Neuronal stem cell (in vitro differentiated cells): ENCODE measurements at regions not wholly inside any gene's neighbourhood (a gene's known extent, or its start where the extent isn't known, plus 50 kb on each side); places are given as distances from the start of the nearest gene placed in this dataset.

ENCODE experiments used
- DNase-seq: peaks from one replicate; pipeline ENCODE4 v3.0.0-alpha.2; 2013; ENCODE audit warnings: low spot score
- H2AFZ ChIP-seq: one replicate; pipeline ENCODE4 v1.6.1; 2013; ENCODE audit warnings: mild to moderate bottlenecking, low read length, inconsistent platforms
- H2AK5ac ChIP-seq: 2 replicates; pipeline ENCODE4 v1.6.1; 2013; ENCODE audit warnings: low read depth, mild to moderate bottlenecking, inconsistent platforms, low read length, moderate library complexity, mixed read lengths
- H2BK120ac ChIP-seq: 2 replicates; pipeline ENCODE4 v1.6.1; 2013; ENCODE audit warnings: low read depth, mild to moderate bottlenecking, inconsistent platforms, low read length, moderate library complexity, mixed read lengths
- H2BK12ac ChIP-seq: one replicate; pipeline ENCODE4 v1.6.1; 2013; ENCODE audit warnings: low read length, inconsistent platforms
- H2BK15ac ChIP-seq: 2 replicates; pipeline ENCODE4 v1.6.1; 2013; ENCODE audit warnings: mild to moderate bottlenecking, low read length, inconsistent platforms, mixed read lengths
- H2BK5ac ChIP-seq: one replicate; pipeline ENCODE4 v1.6.1; 2013; ENCODE audit warnings: inconsistent platforms, mild to moderate bottlenecking, low read length, moderate library complexity
- H3K14ac ChIP-seq: one replicate; pipeline ENCODE4 v1.6.1; 2013; ENCODE audit warnings: low read length, inconsistent platforms
- H3K18ac ChIP-seq: 2 replicates; pipeline ENCODE4 v1.6.1; 2013; ENCODE audit warnings: low read length, inconsistent platforms
- H3K23ac ChIP-seq: 2 replicates; pipeline ENCODE4 v1.6.1; 2013; ENCODE audit warnings: low read depth, mild to moderate bottlenecking, mixed read lengths, low read length, inconsistent platforms; ENCODE audit not compliant: poor library complexity
- H3K27ac ChIP-seq: replicated peaks from 3 replicates; pipeline ENCODE4 v1.5.1; 2013; ENCODE audit warnings: low read length, inconsistent platforms
- H3K27me3 ChIP-seq, 3 experiments: 2 replicates each; pipeline ENCODE4 v1.6.1; 2013; ENCODE audit warnings: low read length in 3 of 3, mild to moderate bottlenecking in 2 of 3, inconsistent platforms in 1 of 3, low read depth in 1 of 3, mixed read lengths in 1 of 3, moderate library complexity in 1 of 3; ENCODE audit not compliant: control insufficient read depth in 3 of 3, insufficient read depth in 3 of 3
- H3K36me3 ChIP-seq, 2 donors: replicated peaks in 1 of 2; 2 replicates each; pipeline ENCODE4 v1.6.1; 2013; ENCODE audit warnings: low read length in 2 of 2; ENCODE audit not compliant: control insufficient read depth in 2 of 2, insufficient read depth in 2 of 2
- H3K4ac ChIP-seq: 2 replicates; pipeline ENCODE4 v1.6.1; 2013; ENCODE audit warnings: inconsistent platforms, mild to moderate bottlenecking, low read length, moderate library complexity
- H3K4me1 ChIP-seq, 2 donors: 1 replicate in 1 of 2; 2 replicates in 1 of 2; pipeline ENCODE4 v1.6.1; 2013; ENCODE audit warnings: low read length in 2 of 2, low read depth in 1 of 2; ENCODE audit not compliant: control insufficient read depth in 2 of 2, insufficient read depth in 1 of 2
- H3K4me2 ChIP-seq: one replicate; pipeline ENCODE4 v1.6.1; 2013; ENCODE audit warnings: mild to moderate bottlenecking, low read length, inconsistent platforms; ENCODE audit not compliant: insufficient read depth, poor library complexity, severe bottlenecking
- H3K4me3 ChIP-seq, 2 donors: 2 replicates each; pipeline ENCODE4 v1.5.1; 2013; ENCODE audit warnings: low read length in 2 of 2, mild to moderate bottlenecking in 2 of 2, inconsistent platforms in 1 of 2, moderate library complexity in 1 of 2
- H3K79me1 ChIP-seq: one replicate; pipeline ENCODE4 v1.6.1; 2013; ENCODE audit warnings: low read depth, mild to moderate bottlenecking, inconsistent platforms, low read length, moderate library complexity
- H3K9ac ChIP-seq: one replicate; pipeline ENCODE4 v1.6.1; 2013; ENCODE audit warnings: mild to moderate bottlenecking, low read depth, low read length, inconsistent platforms; ENCODE audit not compliant: poor library complexity
- H3K9me3 ChIP-seq, 2 donors: replicated peaks in 1 of 2; 2 replicates each; pipeline versions ENCODE3 to v1.6.1; 2013; ENCODE audit warnings: low read length in 2 of 2, mild to moderate bottlenecking in 2 of 2, inconsistent platforms in 1 of 2, low read depth in 1 of 2, mixed read lengths in 1 of 2, moderate library complexity in 1 of 2; ENCODE audit not compliant: control insufficient read depth in 2 of 2, insufficient read depth in 1 of 2
- H4K8ac ChIP-seq: one replicate; pipeline ENCODE4 v1.6.1; 2013; ENCODE audit warnings: low read depth, mild to moderate bottlenecking, inconsistent platforms, low read length, moderate library complexity
- H4K91ac ChIP-seq: one replicate; pipeline ENCODE4 v1.6.1; 2013; ENCODE audit warnings: low read length, low read depth, mild to moderate bottlenecking, inconsistent platforms; ENCODE audit not compliant: poor library complexity
- WGBS, 2 donors: extraction: QIAGEN DNeasy Blood & Tissue Kit; methylation state at CpG; one replicate each; pipeline ENCODE4 v1.1.7; 2013; ENCODE audit warnings: missing lambda C conversion rate in 2 of 2, mixed read lengths in 1 of 2; ENCODE audit not compliant: insufficient read length in 2 of 2, insufficient replicate concordance in 1 of 2; ENCODE audit errors: extremely low coverage in 2 of 2; 5-methylcytosine and 5-hydroxymethylcytosine counted together

GRCh38 chr6:90896075-90896547 lies 309.2 kb upstream of the MAP3K7 start:
- H3K4ac ChIP-seq: no peak overlapping the region
- H2AFZ ChIP-seq: no peak overlapping the region
- no peak overlapping the region for H3K23ac ChIP-seq
- no peak overlapping the region for H2AK5ac ChIP-seq
- no peak overlapping the region for H3K9ac ChIP-seq
- no peak overlapping the region for H4K8ac ChIP-seq
- H3K4me1 ChIP-seq: peaks cover 0 to 3% of the 10 kb centered on the region in 2 donors
- no peak overlapping the region for H3K4me2 ChIP-seq
- no peak overlapping the region for H3K14ac ChIP-seq
- no peaks in the 10 kb centered on the region for H3K79me1 ChIP-seq
- H4K91ac ChIP-seq: no peak overlapping the region
- H3K18ac ChIP-seq: no peak overlapping the region
- H2BK15ac ChIP-seq: no peak overlapping the region
- H3K36me3 ChIP-seq: no peaks in the 10 kb centered on the region
- H3K27me3 ChIP-seq: no peaks in the 10 kb centered on the region
- H2BK12ac ChIP-seq: no peak overlapping the region
- no peaks in the 10 kb centered on the region for H3K9me3 ChIP-seq
- H3K27ac ChIP-seq: no peak overlapping the region
- no CpG with 5 or more reads among the region's 3 CpGs for WGBS, 2 donors
- DNase-seq: no peak
- no peak overlapping the region for H3K4me3 ChIP-seq
- no peak overlapping the region for H2BK120ac ChIP-seq
- no peak overlapping the region for H2BK5ac ChIP-seq

- H3K36me3 ChIP-seq: no peaks in the 10 kb centered on the region
- no peak overlapping the region for H2AK5ac ChIP-seq
- no peak overlapping the region for H4K91ac ChIP-seq
- no peak overlapping the region for H2BK15ac ChIP-seq
- no peak overlapping the region for H3K14ac ChIP-seq
- H2BK120ac ChIP-seq: no peak overlapping the region
- H3K9me3 ChIP-seq: no peaks in the 10 kb centered on the region
- no peak overlapping the region for H4K8ac ChIP-seq
- peaks cover 0 to 8% of the 10 kb centered on the region in 2 donors for H3K4me1 ChIP-seq
- H3K23ac ChIP-seq: no peak overlapping the region
- no peak overlapping the region for H3K4ac ChIP-seq
- no peak overlapping the region for H2AFZ ChIP-seq
- no peaks in the 10 kb centered on the region for H3K27me3 ChIP-seq
- H3K79me1 ChIP-seq: no peaks in the 10 kb centered on the region
- no peak overlapping the region for H3K18ac ChIP-seq
- no peak overlapping the region for H2BK5ac ChIP-seq
- no peak overlapping the region for H3K9ac ChIP-seq
- no peak overlapping the region for H2BK12ac ChIP-seq
- no peak overlapping the region for H3K4me3 ChIP-seq
- DNase-seq: no peak
- no peak overlapping the region for H3K4me2 ChIP-seq
- no CpG with 5 or more reads among the region's 9 CpGs for WGBS, 2 donors
- no peak overlapping the region for H3K27ac ChIP-seq
Measured at GRCh38 chr6:90895299-90896074, 308.6 kb upstream of the MAP3K7 start.

GRCh38 chr6:90894285-90895130 lies 307.6 kb upstream of the MAP3K7 start:
- Histone ChIP-seq H3K4me2 (no peak overlapping the region), H3K23ac (no peak overlapping the region), H4K8ac (no peak overlapping the region), H3K4me3 (no peak overlapping the region), H3K4ac (no peak overlapping the region), H3K18ac (no peak overlapping the region), H2AFZ (no peak overlapping the region), H3K36me3 (no peaks in the 10 kb centered on the region), H2BK120ac (no peak overlapping the region), H3K27ac (no peak overlapping the region), H4K91ac (no peak overlapping the region), H3K9ac (no peak overlapping the region), H2BK5ac (no peak overlapping the region), H3K79me1 (no peaks in the 10 kb centered on the region), H3K14ac (no peak overlapping the region), H3K27me3 (no peaks in the 10 kb centered on the region), H2BK15ac (no peak overlapping the region), H3K9me3 (no peaks in the 10 kb centered on the region), H3K4me1 (peaks cover 0 to 9% of the 10 kb centered on the region in 2 donors), H2BK12ac (no peak overlapping the region), H2AK5ac (no peak overlapping the region)
- no CpG with 5 or more reads among the region's 9 CpGs for WGBS, 2 donors
- no peak for DNase-seq

GRCh38 chr6:90893400-90893799 lies 306.5 kb upstream of the MAP3K7 start:
- H3K23ac ChIP-seq: no peak overlapping the region
- H3K4me2 ChIP-seq: no peak overlapping the region
- H2BK12ac ChIP-seq: no peak overlapping the region
- H3K9ac ChIP-seq: no peak overlapping the region
- no peaks in the 10 kb centered on the region for H3K27me3 ChIP-seq
- no peak overlapping the region for H2AK5ac ChIP-seq
- H4K91ac ChIP-seq: no peak overlapping the region
- no peak overlapping the region for H2AFZ ChIP-seq
- no peak overlapping the region for H3K14ac ChIP-seq
- no peak overlapping the region for H2BK5ac ChIP-seq
- H2BK15ac ChIP-seq: no peak overlapping the region
- no peak overlapping the region for H3K27ac ChIP-seq
- no peaks in the 10 kb centered on the region for H3K79me1 ChIP-seq
- H3K36me3 ChIP-seq: no peaks in the 10 kb centered on the region
- no peak overlapping the region for H3K4me3 ChIP-seq
- no peak overlapping the region for H4K8ac ChIP-seq
- WGBS, 2 donors: no CpG with 5 or more reads among the region's 4 CpGs
- H3K9me3 ChIP-seq: no peaks in the 10 kb centered on the region
- no peak overlapping the region for H2BK120ac ChIP-seq
- no peak for DNase-seq
- peaks cover 0 to 9% of the 10 kb centered on the region in 2 donors for H3K4me1 ChIP-seq
- peak overlapping the region; percentile 31 for H3K18ac ChIP-seq
- H3K4ac ChIP-seq: no peak overlapping the region
